Liver (tissue), 8 donors: ENCODE measurements at regions not wholly inside any gene's neighbourhood (a gene's known extent, or its start where the extent isn't known, plus 50 kb on each side); places are given as distances from the start of the nearest gene placed in this dataset.

Experiments used
- DNase-seq: peaks from one replicate; pipeline ENCODE4 v3.0.0-alpha.2; 2017; ENCODE audit warnings: low spot score
- H3K27ac ChIP-seq, 2 donors: one replicate each; pipeline ENCODE4 v1.7.0; 2013; ENCODE audit warnings: inconsistent platforms in 2 of 2, low read length in 2 of 2, control low read depth in 1 of 2, low read depth in 1 of 2, mild to moderate bottlenecking in 1 of 2
- H3K27me3 ChIP-seq, 4 donors: one replicate each; pipeline versions ENCODE4 v1.6.1 to v1.7.0; 2013; ENCODE audit warnings: low read length in 3 of 4, inconsistent platforms in 1 of 4, mild to moderate bottlenecking in 1 of 4, moderate library complexity in 1 of 4; ENCODE audit not compliant: control insufficient read depth in 4 of 4, insufficient read depth in 4 of 4
- H3K36me3 ChIP-seq, 4 donors: one replicate each; pipeline versions ENCODE4 v1.6.1 to v1.7.0; 2013; ENCODE audit warnings: low read length in 3 of 4, mild to moderate bottlenecking in 3 of 4, low read depth in 1 of 4, moderate library complexity in 1 of 4; ENCODE audit not compliant: control insufficient read depth in 4 of 4, insufficient read depth in 3 of 4
- H3K4me1 ChIP-seq, 4 donors: one replicate each; pipeline versions ENCODE4 v1.6.1 to v1.7.0; 2013; ENCODE audit warnings: low read length in 3 of 4, mild to moderate bottlenecking in 3 of 4, moderate library complexity in 1 of 4; ENCODE audit not compliant: control insufficient read depth in 4 of 4, insufficient read depth in 4 of 4
- H3K4me3 ChIP-seq, 3 donors: one replicate each; pipeline versions ENCODE4 v1.6.1 to v1.7.0; 2013; ENCODE audit warnings: low read length in 3 of 3, control low read depth in 1 of 3, low read depth in 1 of 3, mild to moderate bottlenecking in 1 of 3
- H3K9ac ChIP-seq, 2 donors: one replicate each; pipeline ENCODE4 v1.7.0; 2013; ENCODE audit warnings: low read length in 2 of 2, mild to moderate bottlenecking in 2 of 2, moderate library complexity in 2 of 2, control low read depth in 1 of 2, low read depth in 1 of 2
- H3K9me3 ChIP-seq, 4 donors: one replicate each; pipeline versions ENCODE4 v1.6.1 to v1.7.0; 2013; ENCODE audit warnings: low read length in 3 of 4; ENCODE audit not compliant: control insufficient read depth in 4 of 4
- EGR1 ChIP-seq, 2 donors: IDR thresholded peaks; 2 replicates each; pipeline ENCODE4 v1.6.1; 2016 to 2018; ENCODE audit warnings: antibody characterized with exemption in 2 of 2, low read depth in 2 of 2
- FOXA1 ChIP-seq: IDR thresholded peaks from 2 replicates; pipeline ENCODE4 v1.6.1; 2016; ENCODE audit warnings: antibody characterized with exemption
- FOXA2 ChIP-seq: IDR thresholded peaks from 2 replicates; pipeline ENCODE4 v1.6.1; 2016; ENCODE audit warnings: antibody characterized with exemption
- GABPA ChIP-seq, 2 donors: IDR thresholded peaks in 1 of 2; conservative IDR thresholded peaks in 1 of 2; 2 replicates each; pipeline ENCODE4 v1.6.1; 2016; ENCODE audit warnings: antibody characterized with exemption in 2 of 2, mild to moderate bottlenecking in 1 of 2, moderate library complexity in 1 of 2
- HNF4A ChIP-seq, 2 donors: conservative IDR thresholded peaks; 2 replicates each; pipeline ENCODE4 v1.6.1; 2016; ENCODE audit warnings: antibody characterized with exemption in 2 of 2, mild to moderate bottlenecking in 2 of 2
- HNF4G ChIP-seq: IDR thresholded peaks from 2 replicates; pipeline ENCODE4 v1.6.1; 2016; ENCODE audit warnings: antibody characterized with exemption
- JUND ChIP-seq, 2 donors: IDR thresholded peaks; 2 replicates each; pipeline ENCODE4 v1.6.1; 2016; ENCODE audit warnings: antibody characterized with exemption in 2 of 2
- MAX ChIP-seq: IDR thresholded peaks from 2 replicates; pipeline ENCODE4 v1.6.1; 2016; ENCODE audit warnings: antibody characterized with exemption
- NR2F2 ChIP-seq: IDR thresholded peaks from 2 replicates; pipeline ENCODE4 v1.6.1; 2016; ENCODE audit warnings: antibody characterized with exemption
- RAD21 ChIP-seq, 2 donors: IDR thresholded peaks; 2 replicates each; pipeline ENCODE4 v1.6.1; 2016; ENCODE audit warnings: antibody characterized with exemption in 2 of 2, mild to moderate bottlenecking in 2 of 2
- REST ChIP-seq: IDR thresholded peaks from 2 replicates; pipeline ENCODE4 v1.6.1; 2016; ENCODE audit warnings: antibody characterized with exemption, mild to moderate bottlenecking
- RXRA ChIP-seq, 2 donors: IDR thresholded peaks; 2 replicates each; pipeline ENCODE4 v1.6.1; 2017 to 2018; ENCODE audit warnings: antibody characterized with exemption in 2 of 2, mild to moderate bottlenecking in 1 of 2
- SP1 ChIP-seq: IDR thresholded peaks from 2 replicates; pipeline ENCODE4 v1.6.1; 2018; ENCODE audit warnings: antibody characterized with exemption, mild to moderate bottlenecking
- TAF1 ChIP-seq: conservative IDR thresholded peaks from 2 replicates; pipeline ENCODE4 v1.6.1; 2016; ENCODE audit warnings: antibody characterized with exemption, mild to moderate bottlenecking
- YY1 ChIP-seq: IDR thresholded peaks from 2 replicates; pipeline ENCODE4 v1.6.1; 2016; ENCODE audit warnings: antibody characterized with exemption, mild to moderate bottlenecking
- WGBS: extraction: QIAGEN DNeasy Blood & Tissue Kit; methylation state at CpG from one replicate; pipeline ENCODE4 v1.1.7; 2013; 5-methylcytosine and 5-hydroxymethylcytosine counted together
- TF ChIP-seq, protein P1 (sequence below): IDR thresholded peaks from 2 replicates; pipeline ENCODE4 v1.6.1; 2016; ENCODE audit warnings: antibody characterized with exemption
- TF ChIP-seq, protein P2 (sequence below): IDR thresholded peaks from 2 replicates; pipeline ENCODE4 v1.6.1; 2016; ENCODE audit warnings: antibody characterized with exemption
- TF ChIP-seq, protein P3 (sequence below): fragments of 150-350 bp; IDR thresholded peaks from 2 replicates; pipeline ENCODE4 v1.5.1; 2017; ENCODE audit warnings: improper control_type of control experiment, low read depth, low read length; ENCODE audit not compliant: missing input control
- donor health status: healthy.
- donor health status: healthy.
- donor health status: healthy.
- donor health status: healthy.
- donor health status: healthy.

- WGBS = 84% methylated on average over 8 of the region's 8 CpGs
- no peak for DNase-seq
- Histone ChIP-seq H3K9me3 (no peaks in the 10 kb centered on the region), H3K36me3 (no peaks in the 10 kb centered on the region), H3K27ac (no peak overlapping the region), H3K9ac (no peak overlapping the region), H3K27me3 (no peaks in the 10 kb centered on the region), H3K4me1 (no peaks in the 10 kb centered on the region), H3K4me3 (no peak overlapping the region)
- TF ChIP-seq FOXA1 (no peak), REST (no peak), HNF4G (no peak), MAX (no peak), GABPA (IDR thresholded peaks at IDR 0.05 in 1 of 2, conservative IDR thresholded peaks at IDR 0.05 in 1 of 2) (no peak), EGR1 (IDR thresholded peaks at IDR 0.05; ENCODE audit: low read depth in 2 of 2) (no peak), RXRA (IDR thresholded peaks at IDR 0.05) (no peak), TAF1 (no peak), HNF4A (conservative IDR thresholded peaks at IDR 0.05) (no peak), NR2F2 (no peak), SP1 (no peak), RAD21 (IDR thresholded peaks at IDR 0.05) (no peak), JUND (IDR thresholded peaks at IDR 0.05) (no peak), FOXA2 (no peak), YY1 (no peak)
- TF ChIP-seq, protein P1, sequence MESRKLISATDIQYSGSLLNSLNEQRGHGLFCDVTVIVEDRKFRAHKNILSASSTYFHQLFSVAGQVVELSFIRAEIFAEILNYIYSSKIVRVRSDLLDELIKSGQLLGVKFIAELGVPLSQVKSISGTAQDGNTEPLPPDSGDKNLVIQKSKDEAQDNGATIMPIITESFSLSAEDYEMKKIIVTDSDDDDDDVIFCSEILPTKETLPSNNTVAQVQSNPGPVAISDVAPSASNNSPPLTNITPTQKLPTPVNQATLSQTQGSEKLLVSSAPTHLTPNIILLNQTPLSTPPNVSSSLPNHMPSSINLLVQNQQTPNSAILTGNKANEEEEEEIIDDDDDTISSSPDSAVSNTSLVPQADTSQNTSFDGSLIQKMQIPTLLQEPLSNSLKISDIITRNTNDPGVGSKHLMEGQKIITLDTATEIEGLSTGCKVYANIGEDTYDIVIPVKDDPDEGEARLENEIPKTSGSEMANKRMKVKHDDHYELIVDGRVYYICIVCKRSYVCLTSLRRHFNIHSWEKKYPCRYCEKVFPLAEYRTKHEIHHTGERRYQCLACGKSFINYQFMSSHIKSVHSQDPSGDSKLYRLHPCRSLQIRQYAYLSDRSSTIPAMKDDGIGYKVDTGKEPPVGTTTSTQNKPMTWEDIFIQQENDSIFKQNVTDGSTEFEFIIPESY = no peak
- TF ChIP-seq, protein P2, sequence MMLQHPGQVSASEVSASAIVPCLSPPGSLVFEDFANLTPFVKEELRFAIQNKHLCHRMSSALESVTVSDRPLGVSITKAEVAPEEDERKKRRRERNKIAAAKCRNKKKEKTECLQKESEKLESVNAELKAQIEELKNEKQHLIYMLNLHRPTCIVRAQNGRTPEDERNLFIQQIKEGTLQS = no peak
- TF ChIP-seq, protein P3, sequence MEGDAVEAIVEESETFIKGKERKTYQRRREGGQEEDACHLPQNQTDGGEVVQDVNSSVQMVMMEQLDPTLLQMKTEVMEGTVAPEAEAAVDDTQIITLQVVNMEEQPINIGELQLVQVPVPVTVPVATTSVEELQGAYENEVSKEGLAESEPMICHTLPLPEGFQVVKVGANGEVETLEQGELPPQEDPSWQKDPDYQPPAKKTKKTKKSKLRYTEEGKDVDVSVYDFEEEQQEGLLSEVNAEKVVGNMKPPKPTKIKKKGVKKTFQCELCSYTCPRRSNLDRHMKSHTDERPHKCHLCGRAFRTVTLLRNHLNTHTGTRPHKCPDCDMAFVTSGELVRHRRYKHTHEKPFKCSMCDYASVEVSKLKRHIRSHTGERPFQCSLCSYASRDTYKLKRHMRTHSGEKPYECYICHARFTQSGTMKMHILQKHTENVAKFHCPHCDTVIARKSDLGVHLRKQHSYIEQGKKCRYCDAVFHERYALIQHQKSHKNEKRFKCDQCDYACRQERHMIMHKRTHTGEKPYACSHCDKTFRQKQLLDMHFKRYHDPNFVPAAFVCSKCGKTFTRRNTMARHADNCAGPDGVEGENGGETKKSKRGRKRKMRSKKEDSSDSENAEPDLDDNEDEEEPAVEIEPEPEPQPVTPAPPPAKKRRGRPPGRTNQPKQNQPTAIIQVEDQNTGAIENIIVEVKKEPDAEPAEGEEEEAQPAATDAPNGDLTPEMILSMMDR = no peak
Measured at GRCh38 chr4:20358110-20358509, 106.4 kb downstream of the SLIT2 start.

DNA sequence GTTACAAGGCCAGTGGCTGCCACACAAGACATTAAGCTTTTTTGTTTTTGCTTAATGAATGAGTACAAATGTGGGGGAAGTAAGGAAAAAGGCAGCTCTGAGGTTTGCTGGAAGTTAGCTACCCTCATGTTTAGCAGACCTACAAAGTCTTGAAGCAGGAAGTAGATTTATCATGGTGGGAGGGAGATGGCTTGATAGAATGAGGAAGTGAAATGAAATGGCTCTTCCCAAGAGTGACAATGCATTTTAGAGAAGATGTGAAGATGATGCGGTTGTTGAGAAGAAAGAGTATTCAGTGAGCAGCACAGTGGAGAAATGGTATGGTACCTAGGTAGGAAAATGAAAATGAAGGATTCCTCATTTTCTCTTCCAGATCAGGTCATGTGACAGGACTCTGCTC lies 108.0 kb downstream of the SLIT2 start:
- Histone ChIP-seq H3K27me3 (no peaks in the 10 kb centered on the region), H3K9me3 (no peaks in the 10 kb centered on the region), H3K4me1 (no peaks in the 10 kb centered on the region), H3K36me3 (no peaks in the 10 kb centered on the region), H3K9ac (no peak overlapping the region), H3K4me3 (no peak overlapping the region), H3K27ac (no peak overlapping the region)
- TF ChIP-seq GABPA (IDR thresholded peaks at IDR 0.05 in 1 of 2, conservative IDR thresholded peaks at IDR 0.05 in 1 of 2) (no peak), JUND (IDR thresholded peaks at IDR 0.05) (no peak), MAX (no peak), TAF1 (no peak), YY1 (no peak), RAD21 (IDR thresholded peaks at IDR 0.05) (no peak), REST (no peak), FOXA1 (no peak), NR2F2 (no peak), HNF4G (no peak), HNF4A (conservative IDR thresholded peaks at IDR 0.05) (no peak), EGR1 (IDR thresholded peaks at IDR 0.05; ENCODE audit: low read depth in 2 of 2) (no peak)
- 86% methylated on average over 1 of the region's 1 CpG for WGBS
- no peak for DNase-seq
